GM21423 (cell line): ENCODE measurements at regions not wholly inside any gene's neighbourhood (a gene's known extent, or its start where the extent isn't known, plus 50 kb on each side); places are given as distances from the start of the nearest gene placed in this dataset.
A peak's percentile ranks its signal among the peaks of the same experiment; 100 is the strongest.

ENCODE experiments used
- ATAC-seq: cut with Tn5 transposase; IDR thresholded peaks from one replicate; pipeline ENCODE4 v1.9.1; 2021; ENCODE audit warnings: mild to moderate bottlenecking, moderate library complexity; ENCODE audit not compliant: unreplicated experiment

DNA sequence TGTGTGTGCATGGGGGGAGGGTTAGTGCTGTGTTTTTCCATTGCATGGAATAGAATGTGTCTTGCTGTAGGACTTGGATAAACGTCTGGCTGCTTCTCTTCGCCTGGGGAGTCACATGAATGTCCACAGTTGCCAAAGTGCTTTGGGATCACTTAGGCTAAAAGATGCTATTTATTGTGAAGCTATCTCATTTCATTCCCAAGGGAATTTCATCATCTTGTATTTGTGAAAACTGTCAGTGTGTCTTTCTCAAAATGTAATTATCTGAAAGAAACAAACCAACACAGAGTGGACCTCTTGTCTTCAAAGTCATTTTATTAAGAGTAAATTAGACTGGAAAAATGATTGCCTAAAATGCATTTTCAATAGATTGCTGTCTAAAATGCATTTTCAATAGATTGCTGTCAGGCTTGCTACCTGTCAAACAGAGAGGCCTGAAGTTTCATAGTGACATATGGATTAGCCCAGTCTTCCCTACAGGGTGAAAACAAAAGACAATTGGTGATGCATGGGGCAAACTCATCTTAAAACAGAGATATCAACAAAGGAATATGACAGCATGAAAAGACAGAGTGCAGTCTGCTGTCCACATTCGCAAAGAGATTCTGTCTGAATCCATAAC lies 117.1 kb upstream of the GOLIM4 start:
- ATAC-seq = no peak

DNA sequence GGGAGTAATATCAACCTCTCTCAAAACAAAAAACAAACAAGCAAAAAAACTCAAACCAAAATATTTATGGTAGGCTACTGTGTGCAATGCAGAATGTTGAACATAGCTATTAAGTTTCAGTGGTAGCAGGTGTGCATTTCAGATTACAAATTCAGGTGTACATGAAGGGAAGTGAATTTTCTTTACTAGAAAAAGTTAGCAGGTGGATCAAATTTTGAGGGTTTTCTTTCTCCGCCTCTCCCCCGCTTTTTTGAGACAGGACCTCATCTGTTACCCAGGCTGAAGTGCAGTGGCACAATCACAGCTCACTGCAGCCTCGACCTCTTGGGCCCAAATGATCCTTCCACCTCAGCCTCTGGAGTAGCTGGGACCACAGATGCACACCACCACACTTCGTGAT lies 109.7 kb upstream of the GOLIM4 start:
- no peak for ATAC-seq

DNA sequence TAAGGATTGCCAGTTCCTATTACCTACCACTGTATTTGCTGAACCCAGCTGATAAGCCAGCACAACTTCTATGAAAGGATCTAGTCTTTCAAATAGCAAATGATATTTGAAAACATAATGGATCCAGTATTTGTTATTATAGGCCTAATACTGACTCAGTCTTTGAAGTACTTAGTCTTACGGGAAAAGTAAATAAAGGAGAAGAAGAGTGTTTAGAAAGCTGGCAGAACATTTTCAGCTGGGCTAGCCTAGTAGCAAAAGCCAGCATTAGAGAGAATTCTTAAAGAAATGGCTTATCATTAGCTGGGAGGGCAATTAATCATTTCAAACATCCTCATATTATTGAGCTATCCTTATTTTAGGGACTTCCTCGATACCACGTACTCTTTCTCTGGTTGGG lies 101.4 kb upstream of the GOLIM4 start:
- no peak for ATAC-seq

DNA sequence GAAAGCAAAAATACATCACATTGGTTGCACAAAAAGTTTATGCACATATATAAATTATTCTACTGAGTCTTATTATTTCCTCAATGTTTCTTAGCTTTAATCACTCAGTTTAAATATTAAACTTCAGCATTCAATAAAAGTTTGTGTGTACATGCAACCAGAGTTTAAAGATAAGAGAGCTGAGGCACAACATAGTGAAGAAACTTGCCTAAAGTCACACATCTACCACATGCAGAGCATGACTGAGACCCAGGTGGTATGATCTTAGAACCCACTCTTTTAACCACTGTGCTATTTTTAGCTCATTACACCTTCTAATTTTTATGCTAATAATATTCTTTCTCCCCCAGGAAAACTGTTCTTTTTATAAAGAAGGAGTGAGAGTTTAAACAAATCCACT lies 96.1 kb upstream of the GOLIM4 start:
- no peak for ATAC-seq

DNA sequence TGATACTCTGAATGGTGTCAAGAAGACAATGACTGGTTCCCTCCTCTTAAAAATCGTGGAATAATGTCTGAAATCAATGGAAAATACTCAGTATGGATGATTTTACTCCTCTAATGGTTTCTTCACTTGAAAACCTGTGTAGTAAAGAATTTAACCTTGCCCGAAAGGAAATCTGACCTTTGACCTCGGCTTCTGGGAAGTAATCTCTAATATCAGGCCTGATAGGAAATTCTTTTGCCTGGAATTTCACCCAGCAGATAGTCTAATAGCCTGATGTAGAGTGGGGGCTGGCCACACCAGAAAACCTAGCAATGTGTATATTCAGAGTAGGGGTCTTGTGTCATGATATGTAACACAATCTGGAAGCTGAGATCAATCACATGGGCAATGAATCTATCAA lies 91.5 kb upstream of the GOLIM4 start:
- no peak for ATAC-seq

DNA sequence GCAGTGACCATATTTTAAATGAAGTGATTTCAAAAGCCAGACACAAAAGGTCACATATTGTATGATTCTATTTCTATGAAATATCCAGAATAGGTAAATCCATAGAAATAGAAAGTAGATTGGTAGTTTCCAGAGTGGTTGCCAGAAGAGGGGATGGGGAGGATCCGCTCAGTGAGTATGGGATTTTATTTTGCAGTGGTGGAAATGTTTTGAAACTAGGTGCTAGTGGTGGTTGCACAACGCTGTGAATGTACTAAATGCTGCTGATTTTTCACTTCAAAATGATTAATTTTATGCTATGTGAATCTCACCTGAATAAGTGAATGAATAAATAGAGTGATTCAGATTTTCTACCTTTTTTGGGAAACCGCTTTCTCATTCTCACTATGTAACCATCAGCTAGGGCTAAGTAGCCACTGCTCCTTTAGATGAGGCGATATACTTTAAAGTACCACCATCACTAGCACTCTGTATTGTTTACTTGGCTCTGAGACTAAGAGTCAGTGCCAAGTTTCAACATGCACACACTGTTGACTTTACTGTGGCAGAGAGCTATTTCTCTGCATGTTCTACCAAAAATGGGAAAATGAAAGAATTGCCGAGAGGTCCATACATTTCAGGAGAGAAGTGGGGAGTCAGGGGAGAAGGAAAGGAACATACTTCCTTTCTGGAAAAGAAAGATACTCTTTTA lies 90.7 kb upstream of the GOLIM4 start:
- ATAC-seq = no peak

DNA sequence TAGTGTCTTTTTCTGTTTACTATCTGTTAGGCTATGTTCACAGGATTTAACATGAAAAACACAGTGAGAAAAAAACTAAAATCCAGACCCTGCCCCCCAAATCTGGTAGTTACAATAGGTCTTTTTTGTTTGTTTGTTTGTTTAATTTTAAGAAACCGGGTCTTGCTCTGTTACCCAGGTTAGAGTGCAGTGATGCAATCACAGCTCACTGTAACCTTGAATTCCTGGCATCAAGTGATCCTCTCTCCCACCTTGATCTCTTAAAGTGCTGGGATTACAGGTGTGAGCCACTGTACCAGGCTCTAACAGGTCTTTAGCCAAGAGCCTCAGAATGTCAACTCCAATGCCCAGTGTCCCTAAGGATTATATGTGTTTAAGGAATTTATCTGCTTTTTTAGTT lies 88.0 kb upstream of the GOLIM4 start:
- no peak for ATAC-seq

DNA sequence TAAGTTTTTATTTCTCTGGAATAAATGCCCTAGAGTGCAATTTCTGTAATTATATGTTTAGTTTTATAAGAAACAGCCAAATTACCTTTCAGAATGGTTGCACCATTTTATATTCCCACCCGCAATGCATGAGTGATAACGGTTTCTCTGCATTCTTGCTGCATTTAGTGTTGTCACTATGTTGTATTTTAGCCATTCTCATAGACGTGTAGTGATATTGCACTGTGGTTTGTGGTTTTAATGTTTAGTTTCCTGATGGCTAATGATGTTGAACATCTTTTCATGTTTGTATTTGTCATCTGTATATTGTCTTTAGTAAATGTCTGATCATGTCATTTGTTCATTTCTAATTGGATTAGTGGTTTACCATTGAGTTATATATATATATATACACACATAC lies 73.0 kb upstream of the GOLIM4 start:
- ATAC-seq = no peak

DNA sequence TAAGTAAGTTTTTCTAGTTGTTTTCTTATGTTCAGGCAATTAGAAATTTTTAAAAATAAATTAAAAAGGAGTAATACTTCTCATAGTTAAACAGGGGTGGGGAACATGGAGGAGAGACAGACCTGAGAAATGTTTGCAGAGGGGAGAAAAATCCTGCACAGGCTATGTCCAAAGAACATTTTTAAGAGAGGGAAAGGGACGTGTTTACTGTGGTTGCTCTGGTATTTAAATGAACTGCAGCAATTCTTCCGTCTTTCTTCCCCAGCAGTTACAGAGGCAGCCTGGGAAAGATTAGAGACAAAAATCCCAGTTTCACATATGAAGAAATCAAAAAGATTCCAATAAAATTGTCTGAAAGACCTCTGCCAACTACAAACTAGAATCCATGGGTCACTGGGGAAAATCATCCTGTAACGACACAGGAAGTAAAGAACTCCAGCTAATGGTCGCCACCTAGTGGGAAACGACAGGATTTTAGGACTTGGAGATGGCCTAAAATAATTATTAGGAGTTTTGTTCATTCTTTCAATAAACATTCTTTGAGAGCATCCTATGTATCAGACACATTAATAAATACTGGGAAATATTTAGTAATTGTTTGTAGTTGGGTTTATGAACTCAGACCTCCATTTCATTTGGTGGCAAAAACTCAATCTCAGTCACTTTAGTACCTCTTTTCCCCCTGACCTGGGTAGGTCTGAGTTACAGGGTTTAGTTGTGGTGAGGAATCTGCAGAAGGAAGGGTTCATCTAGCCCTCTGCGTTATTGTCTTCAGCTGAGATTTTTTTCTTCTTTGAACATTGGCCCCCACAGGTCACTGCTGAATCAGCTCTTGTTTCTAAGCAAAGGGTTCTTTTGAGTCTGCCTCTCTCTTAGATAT lies 69.9 kb upstream of the GOLIM4 start:
- peak; percentile 71 for ATAC-seq

DNA sequence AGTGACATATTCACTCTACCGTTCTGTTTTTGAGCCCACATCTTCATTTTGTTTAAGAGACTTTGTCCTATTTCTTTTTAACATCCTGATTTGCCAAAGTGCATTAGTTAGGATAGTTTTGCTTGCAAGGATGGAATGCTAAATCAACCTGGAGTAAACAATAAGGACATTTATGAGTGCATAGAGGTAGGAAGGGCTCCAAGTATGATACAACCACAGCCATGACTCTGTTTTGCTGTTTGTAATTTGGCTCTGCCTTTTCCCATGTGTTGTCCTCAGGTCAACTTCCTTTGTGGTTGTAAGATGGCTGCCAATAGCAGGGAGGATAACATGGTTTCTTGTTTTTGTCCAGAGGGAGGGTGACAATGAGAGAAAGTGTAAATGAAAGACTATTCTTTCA lies 66.4 kb upstream of the GOLIM4 start:
- ATAC-seq = no peak

DNA sequence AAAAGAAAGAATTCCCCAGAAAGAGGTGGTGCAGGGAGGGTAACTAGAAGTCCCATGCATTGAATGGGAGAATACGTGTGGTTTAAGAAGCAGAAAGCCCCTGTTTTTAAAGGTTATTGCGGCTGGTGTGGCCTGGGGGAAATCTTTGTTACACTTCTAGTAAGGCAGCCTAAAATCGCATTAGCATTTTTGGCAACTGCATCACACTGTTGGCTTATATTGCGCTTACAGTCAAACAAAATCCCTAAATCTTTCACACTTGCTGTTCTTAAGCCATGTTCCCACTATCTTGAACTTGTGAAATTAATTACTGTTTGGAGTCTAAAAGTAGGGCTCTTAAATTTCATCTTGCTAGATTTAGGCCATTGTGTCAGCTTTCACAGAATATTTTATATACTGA lies 66.0 kb upstream of the GOLIM4 start:
- ATAC-seq = no peak

DNA sequence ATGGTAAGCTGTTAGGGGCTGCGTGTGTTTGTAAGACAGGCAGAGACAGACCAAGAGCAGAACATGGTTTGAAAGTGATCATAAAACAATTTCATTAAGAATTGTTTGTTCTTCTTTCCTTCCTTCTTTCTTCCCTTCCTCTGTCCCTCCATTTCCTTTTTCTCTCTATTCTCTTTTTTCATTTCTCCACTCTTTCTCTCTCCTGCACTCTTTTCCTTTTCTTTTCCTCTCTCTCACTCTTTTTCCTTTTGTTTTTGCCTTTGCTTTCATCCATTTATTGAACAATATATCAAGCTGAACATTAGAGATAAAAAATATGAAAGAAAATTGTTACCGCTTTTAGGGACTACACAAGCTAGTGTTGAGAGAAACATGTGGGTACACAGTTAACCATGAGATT lies 62.2 kb upstream of the GOLIM4 start:
- ATAC-seq = no peak

DNA sequence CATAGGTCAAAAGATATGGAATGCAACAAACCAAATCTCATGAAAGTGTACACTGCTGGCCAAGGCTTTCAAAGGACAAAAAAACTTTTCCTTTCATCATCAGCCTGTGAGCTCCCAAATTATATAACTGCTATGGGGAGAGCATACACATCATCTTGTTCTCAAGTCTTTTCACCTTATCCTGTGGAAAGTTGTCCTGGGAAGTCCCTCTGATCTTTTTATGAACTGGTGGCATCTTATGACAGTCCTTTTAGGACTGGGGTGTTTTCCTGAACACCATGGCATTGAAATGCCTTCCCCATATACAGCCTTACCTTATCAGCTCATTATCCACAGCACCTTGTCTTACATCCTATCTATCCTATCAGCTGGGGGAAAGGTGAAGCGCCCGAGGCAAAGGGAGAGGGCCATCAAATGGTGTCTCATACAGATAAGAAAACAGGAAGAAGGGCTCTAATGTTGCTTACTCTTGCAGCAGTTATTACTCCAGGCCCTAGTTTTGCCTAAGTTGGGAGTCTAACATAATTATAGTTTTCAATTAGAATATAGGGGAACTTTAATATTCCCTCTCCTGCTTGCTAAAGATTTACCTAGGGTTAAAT lies 61.5 kb upstream of the GOLIM4 start:
- no peak for ATAC-seq

DNA sequence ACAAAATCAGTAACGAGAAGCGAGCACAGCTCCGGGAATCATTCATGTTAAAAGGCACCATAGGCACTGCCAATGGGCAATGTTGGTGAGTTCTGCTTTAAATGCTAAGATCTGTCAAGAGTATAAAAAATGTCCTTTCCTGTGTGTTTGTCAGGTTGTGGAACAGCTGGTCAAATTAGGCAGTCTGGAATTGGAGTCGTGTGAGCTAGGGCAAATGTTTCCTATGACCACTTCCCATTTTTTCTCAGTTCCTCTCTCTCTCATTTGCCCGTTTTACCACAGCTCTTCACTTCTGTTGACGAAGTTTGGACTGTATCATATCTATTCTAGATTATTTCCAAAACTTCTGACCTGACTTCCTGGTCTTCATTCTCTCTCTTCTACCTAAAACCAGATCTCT lies 60.8 kb upstream of the GOLIM4 start:
- no peak for ATAC-seq

DNA sequence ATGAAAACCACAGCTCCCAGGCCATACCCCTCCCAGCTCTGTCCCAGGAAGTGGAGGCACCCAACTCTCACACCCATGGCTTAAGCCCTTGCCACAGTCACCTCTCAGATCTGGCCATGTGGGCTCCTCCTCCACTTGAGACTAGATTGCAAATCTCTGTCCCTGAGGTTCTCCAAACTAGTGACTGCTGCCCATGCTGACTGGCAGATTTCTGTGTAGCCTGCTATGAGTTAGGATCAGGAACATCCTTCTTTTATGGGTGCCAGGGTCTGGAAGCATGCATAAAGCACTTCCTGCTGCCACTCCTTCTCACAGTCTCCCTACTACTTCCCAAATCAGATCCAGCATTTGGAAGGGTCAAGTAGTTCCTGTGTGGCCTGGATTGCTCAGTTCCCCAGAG lies 59.6 kb upstream of the GOLIM4 start:
- no peak for ATAC-seq

DNA sequence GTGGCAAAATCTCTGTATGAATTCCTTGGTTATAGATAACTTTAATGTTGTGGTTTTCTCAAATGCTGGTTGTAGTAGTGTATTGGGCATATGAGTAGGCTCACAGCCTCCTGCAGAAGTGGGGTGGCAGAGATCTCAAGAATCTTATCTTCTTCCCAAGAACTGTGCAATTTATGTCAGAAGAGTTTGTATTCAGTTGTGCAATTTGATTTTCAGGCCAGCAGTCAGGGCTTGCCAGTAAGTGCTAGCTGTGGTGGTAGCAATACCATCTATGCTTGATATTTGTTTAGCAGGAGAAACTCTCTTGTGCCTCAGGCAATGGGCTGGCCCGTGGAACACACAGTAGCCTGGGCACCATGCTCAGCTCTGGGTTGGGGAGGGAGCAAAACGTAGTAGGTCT lies 58.4 kb upstream of the GOLIM4 start:
- no peak for ATAC-seq

DNA sequence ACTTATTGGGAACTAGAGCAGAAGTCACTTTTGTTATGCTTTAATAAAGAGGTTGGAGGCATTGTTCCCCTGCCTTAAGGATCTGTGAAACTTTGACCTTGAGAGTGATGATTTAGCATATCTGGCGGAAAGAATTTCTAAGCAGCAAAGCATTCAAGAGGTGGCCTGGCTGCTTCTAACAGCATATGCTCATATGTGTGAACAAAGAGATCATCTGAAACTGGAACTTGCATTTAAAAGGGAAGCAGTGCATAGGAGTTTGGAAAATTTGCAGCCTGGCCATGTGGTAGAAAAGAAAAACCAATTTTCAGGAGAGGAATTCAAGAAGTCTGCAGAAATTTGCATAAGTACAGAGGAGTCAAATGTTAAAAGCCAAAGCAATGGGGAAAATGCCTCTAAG lies 56.4 kb upstream of the GOLIM4 start:
- no peak for ATAC-seq
